Naive B cell (primary cell): ENCODE measurements at regions not wholly inside any gene's neighbourhood (a gene's known extent, or its start where the extent isn't known, plus 50 kb on each side); places are given as distances from the start of the nearest gene placed in this dataset.

Source experiments
- ATAC-seq, 2 donors: fragments of 150-1000 bp; cut with Tn5 transposase; 2 replicates each; pipeline ENCODE4 v1.10.0; 2021; ENCODE audit warnings: low read depth in 2 of 2, mild to moderate bottlenecking in 2 of 2, moderate library complexity in 2 of 2
- DNase-seq: peaks from one replicate; pipeline ENCODE4 v3.0.0; 2022
- H3K27ac Mint-ChIP-seq, 6 donors: one replicate each; pipeline ENCODE4 v1.8.0; 2020 to 2022; ENCODE audit warnings: mild to moderate bottlenecking in 6 of 6, mixed read lengths in 6 of 6, moderate library complexity in 5 of 6, inconsistent platforms in 2 of 6
- H3K27me3 Mint-ChIP-seq, 3 donors: one replicate each; pipeline ENCODE4 v1.8.0; 2021 to 2022; ENCODE audit warnings: mixed read lengths in 3 of 3, mild to moderate bottlenecking in 1 of 3
- H3K36me3 Mint-ChIP-seq, 2 donors: one replicate each; pipeline ENCODE4 v1.8.0; 2020 to 2022; ENCODE audit warnings: mixed read lengths in 2 of 2, inconsistent platforms in 1 of 2, mild to moderate bottlenecking in 1 of 2
- H3K4me1 Mint-ChIP-seq, 3 donors: one replicate each; pipeline ENCODE4 v1.8.0; 2020 to 2022; ENCODE audit warnings: mixed read lengths in 3 of 3, inconsistent platforms in 1 of 3, mild to moderate bottlenecking in 1 of 3, moderate library complexity in 1 of 3
- H3K4me3 Mint-ChIP-seq, 8 donors: one replicate each; pipeline ENCODE4 v1.8.0; 2020 to 2022; ENCODE audit warnings: mild to moderate bottlenecking in 8 of 8, mixed read lengths in 8 of 8, moderate library complexity in 8 of 8, inconsistent platforms in 2 of 8
- H3K9me3 Mint-ChIP-seq, 7 donors: one replicate each; pipeline ENCODE4 v1.8.0; 2020 to 2022; ENCODE audit warnings: mixed read lengths in 7 of 7, mild to moderate bottlenecking in 5 of 7, inconsistent platforms in 2 of 7, moderate library complexity in 1 of 7

DNA sequence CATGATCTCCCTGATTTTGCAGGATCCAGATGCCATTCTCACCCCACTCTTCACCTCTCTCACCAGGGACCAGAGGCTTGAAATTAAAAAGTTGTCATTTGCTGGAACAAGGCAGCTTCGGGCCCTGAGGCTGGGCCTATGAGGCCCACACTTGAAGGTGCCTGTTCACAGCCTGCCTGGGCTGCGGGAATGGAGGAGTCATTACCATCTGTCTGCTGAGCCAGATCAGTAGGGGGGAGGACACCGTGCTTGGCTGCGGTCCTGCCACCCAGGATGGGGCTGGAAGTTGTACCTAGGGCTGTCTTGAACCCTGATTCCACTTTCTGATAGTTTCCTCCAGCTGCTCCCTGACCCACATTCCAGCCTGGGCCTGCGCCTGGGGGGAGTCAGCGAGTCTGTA is 208.3 kb upstream of the N4BP1 start:
- H3K9me3 Mint-ChIP-seq: peaks cover 0 to 6% (median 2%) of the 10 kb centered on the region in 7 donors
- H3K27me3 Mint-ChIP-seq: peaks cover 9 to 13% (median 11%) of the 10 kb centered on the region in 3 donors
- ATAC-seq (no peak), DNase-seq (no peak)
- H3K4me1 Mint-ChIP-seq: no peaks in the 10 kb centered on the region
- no peak overlapping the region for H3K27ac Mint-ChIP-seq
- no peak overlapping the region for H3K4me3 Mint-ChIP-seq
- no peaks in the 10 kb centered on the region for H3K36me3 Mint-ChIP-seq

DNA sequence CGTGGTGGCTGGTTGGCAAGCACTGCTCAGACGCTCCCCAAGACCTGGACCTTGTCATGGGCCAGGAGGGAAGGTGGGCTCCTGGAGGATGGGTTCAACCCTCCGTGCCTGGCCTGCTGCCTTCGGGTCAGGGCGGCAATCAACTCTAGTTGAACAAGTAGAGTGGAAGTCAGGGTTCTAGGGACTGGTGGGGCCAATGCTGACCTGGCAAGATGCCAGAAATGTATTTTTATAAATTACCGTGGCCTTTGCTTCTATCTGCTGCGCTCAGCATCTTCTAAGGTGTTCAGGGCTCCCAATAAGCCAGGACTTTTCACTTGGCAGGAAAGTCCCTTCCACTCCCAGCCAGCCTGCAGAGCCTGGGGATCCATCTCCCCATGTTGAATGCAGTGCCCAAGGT is 207.1 kb upstream of the N4BP1 start:
- Mint-ChIP-seq H3K4me1 (no peaks in the 10 kb centered on the region), H3K27ac (no peak overlapping the region), H3K4me3 (no peak overlapping the region), H3K9me3 (peaks cover 0 to 6% (median 2%) of the 10 kb centered on the region in 7 donors), H3K27me3 (peaks cover 21 to 25% (median 22%) of the 10 kb centered on the region in 3 donors), H3K36me3 (peaks cover 0 to 6% of the 10 kb centered on the region in 2 donors)
- DNase-seq: no peak
- no peak for ATAC-seq

DNA sequence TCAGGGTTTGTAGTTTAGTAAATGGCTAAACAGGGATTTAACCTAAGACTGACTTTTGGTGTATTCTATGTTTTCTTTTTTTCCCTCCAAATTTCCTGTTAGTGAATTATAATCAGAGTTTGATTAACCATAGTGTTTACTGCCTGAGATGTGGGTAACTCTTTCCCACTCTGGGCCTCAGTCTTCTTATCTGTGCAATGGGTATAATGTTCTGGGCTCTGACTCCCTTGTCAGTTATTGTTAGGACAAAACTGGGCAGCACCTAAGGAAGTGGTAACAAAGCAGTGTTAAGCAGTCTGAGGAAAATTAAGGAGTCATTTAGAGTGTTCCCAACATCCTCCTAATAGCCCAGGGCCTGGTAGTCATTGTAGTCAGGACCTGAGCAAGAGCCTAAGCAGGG is 206.4 kb upstream of the N4BP1 start:
- no peak overlapping the region for H3K27ac Mint-ChIP-seq
- H3K4me1 Mint-ChIP-seq: peaks cover 0 to 4% (median 2%) of the 10 kb centered on the region in 3 donors
- no peak for DNase-seq
- H3K4me3 Mint-ChIP-seq: no peak overlapping the region
- H3K27me3 Mint-ChIP-seq: peaks cover 27 to 32% (median 29%) of the 10 kb centered on the region in 3 donors
- peaks cover 0 to 12% of the 10 kb centered on the region in 2 donors for H3K36me3 Mint-ChIP-seq
- no peak for ATAC-seq
- peaks cover 0 to 9% (median 6%) of the 10 kb centered on the region in 7 donors for H3K9me3 Mint-ChIP-seq

DNA sequence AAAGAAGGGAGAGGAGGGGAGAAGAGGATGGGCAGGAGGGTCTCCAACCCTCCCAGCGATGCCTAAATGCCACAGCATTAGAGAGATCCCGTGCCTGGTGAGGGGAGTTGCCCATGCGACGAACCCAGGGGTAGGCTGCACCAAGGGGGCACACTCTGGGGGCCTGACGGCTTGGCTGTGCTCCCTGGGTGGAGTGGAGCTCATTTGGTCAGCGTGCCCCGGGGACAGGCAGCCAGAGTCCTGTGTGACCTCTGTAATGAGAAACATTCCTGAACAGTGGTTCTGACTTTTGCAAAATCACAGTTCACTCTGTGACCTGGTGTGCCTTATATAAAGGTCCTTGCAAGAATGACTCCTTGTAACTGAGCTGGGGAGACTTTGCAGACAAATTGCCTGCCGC is 205.0 kb upstream of the N4BP1 start:
- no peak overlapping the region for H3K27ac Mint-ChIP-seq
- ATAC-seq (no peak), DNase-seq (no peak)
- no peak overlapping the region for H3K4me3 Mint-ChIP-seq
- H3K9me3 Mint-ChIP-seq: peaks cover 0 to 7% (median 5%) of the 10 kb centered on the region in 7 donors
- H3K27me3 Mint-ChIP-seq: peaks cover 31 to 40% (median 36%) of the 10 kb centered on the region in 3 donors
- peaks cover 0 to 16% of the 10 kb centered on the region in 2 donors for H3K36me3 Mint-ChIP-seq
- H3K4me1 Mint-ChIP-seq: peaks cover 0 to 6% (median 4%) of the 10 kb centered on the region in 3 donors

DNA sequence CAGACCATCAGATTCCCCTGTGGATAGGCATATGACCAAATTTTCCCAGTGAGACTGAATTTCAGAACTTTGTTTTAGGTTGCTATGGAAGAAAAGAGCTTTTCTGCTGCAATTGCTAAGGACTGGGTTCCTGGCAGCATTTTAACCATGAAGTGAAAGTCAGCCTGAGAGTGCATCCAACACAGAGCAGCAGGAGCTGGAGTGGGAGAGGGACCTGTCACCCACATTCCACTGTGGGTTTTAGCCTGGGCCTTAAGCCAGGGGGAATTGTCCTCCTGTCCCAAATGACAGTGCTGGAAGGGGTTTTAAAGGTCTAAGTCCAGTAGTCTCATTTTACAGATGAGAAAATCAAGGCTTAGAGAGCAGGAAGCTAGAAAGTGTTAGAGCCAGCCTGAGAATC is 203.5 kb upstream of the N4BP1 start:
- Mint-ChIP-seq H3K27ac (no peak overlapping the region), H3K9me3 (peaks cover 0 to 8% (median 5%) of the 10 kb centered on the region in 7 donors), H3K27me3 (peaks cover 41 to 44% (median 42%) of the 10 kb centered on the region in 3 donors), H3K4me1 (peaks cover 0 to 6% (median 4%) of the 10 kb centered on the region in 3 donors), H3K36me3 (peaks cover 0 to 16% of the 10 kb centered on the region in 2 donors), H3K4me3 (no peak overlapping the region)
- ATAC-seq: no peak
- DNase-seq: no peak

DNA sequence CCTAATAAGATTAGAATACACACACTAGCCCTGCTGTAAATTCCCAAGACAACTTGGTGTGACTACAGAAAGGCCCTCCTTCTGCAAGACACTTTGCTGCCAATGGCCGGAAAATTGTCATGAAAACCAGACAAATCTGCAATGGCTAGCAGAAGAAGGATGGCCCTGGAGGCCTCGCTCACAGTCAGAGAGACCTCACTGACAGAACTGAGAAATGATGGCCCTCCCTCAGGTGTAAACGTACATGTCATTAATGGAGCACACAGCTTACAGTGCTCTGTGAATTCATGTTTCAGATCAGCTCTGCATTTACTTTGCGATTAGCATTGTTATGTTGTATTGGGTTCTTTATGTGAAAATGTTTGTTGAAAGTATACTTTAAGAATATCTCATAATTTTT is 202.9 kb upstream of the N4BP1 start:
- ATAC-seq: no peak
- peaks cover 0 to 8% (median 5%) of the 10 kb centered on the region in 7 donors for H3K9me3 Mint-ChIP-seq
- H3K27ac Mint-ChIP-seq: no peak overlapping the region
- no peak overlapping the region for H3K4me3 Mint-ChIP-seq
- H3K27me3 Mint-ChIP-seq: peaks cover 41 to 44% (median 42%) of the 10 kb centered on the region in 3 donors
- DNase-seq: no peak
- peaks cover 0 to 16% of the 10 kb centered on the region in 2 donors for H3K36me3 Mint-ChIP-seq
- peaks cover 0 to 6% (median 4%) of the 10 kb centered on the region in 3 donors for H3K4me1 Mint-ChIP-seq

DNA sequence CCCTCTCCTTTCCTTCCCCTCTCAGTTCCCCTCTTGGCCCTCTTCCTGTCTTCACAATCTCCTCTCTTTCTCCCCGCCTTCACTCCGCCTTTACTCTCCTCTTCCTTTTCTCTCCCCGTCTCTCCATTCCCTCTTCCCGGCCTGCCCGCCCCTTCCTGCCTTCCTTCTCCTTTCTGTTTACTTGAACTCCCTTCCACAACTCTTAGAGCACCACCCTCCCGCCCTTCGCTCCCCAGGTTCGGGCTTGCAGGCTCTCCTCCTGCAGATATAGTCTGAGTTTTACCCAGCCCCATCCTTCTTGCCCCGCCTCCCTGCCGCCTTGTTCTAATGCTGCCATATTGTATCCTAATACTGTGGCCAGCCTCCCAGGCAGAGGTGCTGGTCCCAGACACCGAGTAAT is 201.5 kb upstream of the N4BP1 start:
- no peak overlapping the region for H3K4me3 Mint-ChIP-seq

DNA sequence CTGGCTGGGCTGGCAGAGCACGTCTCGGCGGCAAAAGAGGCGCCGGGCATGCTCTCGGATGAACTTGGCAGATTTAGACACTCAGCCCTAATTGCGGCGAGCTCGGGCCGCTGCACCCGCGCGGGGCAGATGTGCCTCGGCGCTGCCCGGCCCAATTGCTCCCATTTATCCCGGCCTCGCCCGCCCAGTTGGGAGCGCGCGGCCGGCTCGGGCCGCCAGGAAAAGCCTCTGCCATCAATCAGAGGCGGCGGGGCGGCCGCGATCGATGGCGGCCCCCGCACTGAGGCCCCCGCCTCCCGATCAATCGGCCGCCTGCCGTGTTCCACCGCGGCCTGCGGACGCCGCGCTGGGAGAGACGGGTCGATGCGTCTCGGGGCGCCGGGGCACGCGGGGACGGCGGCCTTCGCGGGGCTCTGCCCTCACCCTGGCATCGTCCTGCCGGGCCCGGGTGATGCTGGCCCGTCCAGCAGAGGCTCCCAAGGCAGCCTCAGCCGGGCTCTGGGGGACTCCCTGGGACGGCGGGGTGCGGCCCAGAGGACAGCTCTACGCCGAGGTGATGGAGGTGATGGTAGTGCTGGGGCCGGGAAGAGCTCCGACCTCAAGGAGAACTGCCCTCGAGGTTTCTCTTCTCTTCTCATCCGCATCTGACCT is 200.9 kb upstream of the N4BP1 start:
- peaks cover under 1 to 8% (median 5%) of the 10 kb centered on the region in 7 donors for H3K9me3 Mint-ChIP-seq
- ATAC-seq (no peak), DNase-seq (no peak)
- no peak overlapping the region for H3K27ac Mint-ChIP-seq
- peaks cover 0 to 6% (median 4%) of the 10 kb centered on the region in 3 donors for H3K4me1 Mint-ChIP-seq
- H3K4me3 Mint-ChIP-seq: no peak overlapping the region
- H3K36me3 Mint-ChIP-seq: peaks cover 0 to 16% of the 10 kb centered on the region in 2 donors
- H3K27me3 Mint-ChIP-seq: peaks cover 42 to 55% (median 44%) of the 10 kb centered on the region in 3 donors

More for the DNA sequence above, 201.5 kb upstream of the N4BP1 start:
- Mint-ChIP-seq H3K9me3 (peaks cover 0 to 8% (median 5%) of the 10 kb centered on the region in 7 donors), H3K27ac (no peak overlapping the region), H3K27me3 (peaks cover 44 to 51% (median 45%) of the 10 kb centered on the region in 3 donors), H3K4me1 (peaks cover 0 to 6% (median 4%) of the 10 kb centered on the region in 3 donors), H3K36me3 (peaks cover 0 to 16% of the 10 kb centered on the region in 2 donors)
- DNase-seq: no peak
- ATAC-seq: no peak

DNA sequence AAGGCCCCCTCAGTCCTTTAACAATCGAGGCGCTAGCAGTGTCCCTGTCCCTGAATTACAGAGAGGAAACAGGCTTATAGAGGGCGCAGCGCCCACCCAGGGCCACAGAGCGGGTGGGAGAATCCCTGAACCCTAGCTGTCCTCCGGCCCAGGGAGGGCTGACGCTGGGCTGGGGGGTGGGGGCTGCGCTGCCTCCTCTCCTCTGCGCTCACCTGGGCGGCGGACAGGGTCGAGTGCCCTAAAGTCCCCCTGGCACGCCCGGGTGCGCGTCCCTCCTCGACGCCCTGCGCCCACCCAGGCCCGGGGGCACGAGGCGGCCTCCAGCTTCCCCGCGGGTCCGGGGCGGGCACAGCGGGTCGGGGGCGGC is 200.4 kb upstream of the N4BP1 start:
- Mint-ChIP-seq H3K27ac (no peak overlapping the region), H3K9me3 (peaks cover 5 to 10% (median 8%) of the 10 kb centered on the region in 7 donors), H3K4me3 (no peak overlapping the region), H3K36me3 (peaks cover 0 to 16% of the 10 kb centered on the region in 2 donors), H3K4me1 (peaks cover 0 to 6% (median 4%) of the 10 kb centered on the region in 3 donors), H3K27me3 (peaks cover 44 to 60% (median 46%) of the 10 kb centered on the region in 3 donors)
- DNase-seq (no peak), ATAC-seq (no peak)

DNA sequence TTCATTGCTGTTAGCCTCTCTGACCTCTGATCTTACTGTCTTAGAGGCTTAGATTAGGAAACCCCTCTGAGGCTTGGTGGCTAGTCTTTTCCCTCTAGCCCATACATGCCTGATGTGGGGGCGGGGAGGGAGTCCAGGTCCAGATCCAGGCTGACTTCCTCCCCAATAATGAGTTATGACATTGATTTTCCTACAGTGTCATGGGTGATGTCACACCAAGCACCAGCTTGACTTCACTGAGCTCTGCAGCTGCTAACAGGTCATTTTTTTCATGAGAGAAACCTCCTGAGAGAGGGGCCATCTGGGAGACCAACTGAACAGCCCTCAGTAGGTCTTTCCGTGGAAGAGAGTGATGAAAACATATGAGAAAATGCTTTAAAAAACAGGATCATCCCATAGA is 180.2 kb upstream of the N4BP1 start:
- H3K4me3 Mint-ChIP-seq: no peak overlapping the region
- H3K36me3 Mint-ChIP-seq: no peaks in the 10 kb centered on the region
- peak overlapping the region in 1 of 6 donors; percentile 19 for H3K27ac Mint-ChIP-seq
- H3K27me3 Mint-ChIP-seq: peaks cover 0 to 15% (median 5%) of the 10 kb centered on the region in 3 donors
- no peak for ATAC-seq
- H3K9me3 Mint-ChIP-seq: peaks cover 1 to 9% (median 4%) of the 10 kb centered on the region in 7 donors
- no peak for DNase-seq
- no peaks in the 10 kb centered on the region for H3K4me1 Mint-ChIP-seq

DNA sequence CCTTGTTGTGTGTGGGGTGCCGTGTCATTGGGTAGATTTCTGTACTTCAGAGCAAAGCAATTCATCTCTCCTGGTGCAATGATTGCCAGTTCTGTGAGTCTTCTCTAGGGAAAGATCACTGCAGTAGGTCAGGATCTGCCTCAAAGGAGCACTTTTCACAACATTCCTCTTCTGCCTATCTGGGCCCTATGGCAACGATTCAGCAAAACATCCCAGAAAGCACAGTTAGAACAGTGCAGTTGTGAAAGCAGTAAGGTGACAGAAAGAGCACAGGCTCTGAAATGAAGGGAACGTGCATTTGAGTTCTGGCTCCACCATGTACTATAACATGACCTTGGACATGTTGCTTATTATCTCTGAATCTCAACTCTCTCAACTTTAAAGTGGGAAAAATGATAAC is 178.5 kb upstream of the N4BP1 start:
- Mint-ChIP-seq H3K27me3 (peaks cover 0 to 10% (median 0%) of the 10 kb centered on the region in 3 donors), H3K9me3 (peaks cover 3 to 13% (median 3%) of the 10 kb centered on the region in 7 donors), H3K4me1 (no peaks in the 10 kb centered on the region), H3K27ac (no peak overlapping the region), H3K36me3 (no peaks in the 10 kb centered on the region), H3K4me3 (no peak overlapping the region)
- ATAC-seq (no peak), DNase-seq (no peak)

DNA sequence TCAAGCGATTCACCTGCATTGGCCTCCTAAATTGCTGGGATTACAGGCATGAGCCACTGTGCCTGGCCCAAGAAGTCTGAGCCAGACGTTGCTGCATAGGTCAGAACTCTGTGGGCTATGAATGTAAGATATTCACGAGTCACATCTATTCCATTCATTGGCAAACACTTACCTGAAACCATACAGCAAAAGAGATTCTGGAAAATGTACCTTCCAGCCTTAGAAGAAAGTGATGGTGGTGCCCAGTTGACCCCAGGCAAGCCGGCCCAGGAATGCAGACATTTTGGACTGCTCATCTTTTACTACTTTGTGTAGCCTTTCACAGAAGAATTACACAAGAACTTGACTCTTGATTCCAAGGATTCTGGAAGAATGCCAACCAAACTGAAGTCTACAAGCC is 135.6 kb upstream of the N4BP1 start:
- H3K9me3 Mint-ChIP-seq: peaks cover 0 to 25% (median 7%) of the 10 kb centered on the region in 7 donors
- no peaks in the 10 kb centered on the region for H3K36me3 Mint-ChIP-seq
- H3K4me1 Mint-ChIP-seq: no peaks in the 10 kb centered on the region
- no peaks in the 10 kb centered on the region for H3K27me3 Mint-ChIP-seq
- no peak overlapping the region for H3K27ac Mint-ChIP-seq
- no peak for DNase-seq
- ATAC-seq: no peak
- no peak overlapping the region for H3K4me3 Mint-ChIP-seq

DNA sequence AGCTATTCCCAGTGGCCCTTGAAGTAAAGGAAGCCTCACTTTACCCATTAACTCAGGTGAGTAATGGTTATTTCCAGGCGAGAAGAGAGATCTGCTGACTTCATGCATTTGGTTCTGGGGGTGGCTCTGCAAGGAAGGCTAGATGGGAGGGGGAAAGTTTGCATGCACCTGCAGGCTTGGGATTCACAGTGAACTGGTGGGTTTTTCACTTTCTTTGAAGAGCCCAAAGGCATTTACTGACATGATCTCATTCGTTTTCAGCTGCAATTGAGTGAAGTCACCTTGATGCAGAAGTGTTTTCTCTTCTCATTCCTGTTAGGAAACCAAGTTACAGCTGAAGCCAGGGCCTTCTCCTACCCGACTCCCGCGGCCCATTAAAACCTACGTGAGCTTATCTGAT is 131.0 kb upstream of the N4BP1 start:
- ATAC-seq (no peak), DNase-seq (no peak)
- no peak overlapping the region for H3K4me3 Mint-ChIP-seq
- peaks cover 0 to 3% (median 0%) of the 10 kb centered on the region in 3 donors for H3K27me3 Mint-ChIP-seq
- no peaks in the 10 kb centered on the region for H3K36me3 Mint-ChIP-seq
- no peaks in the 10 kb centered on the region for H3K4me1 Mint-ChIP-seq
- H3K9me3 Mint-ChIP-seq: peaks cover 0 to 17% (median 5%) of the 10 kb centered on the region in 7 donors
- H3K27ac Mint-ChIP-seq: no peak overlapping the region

DNA sequence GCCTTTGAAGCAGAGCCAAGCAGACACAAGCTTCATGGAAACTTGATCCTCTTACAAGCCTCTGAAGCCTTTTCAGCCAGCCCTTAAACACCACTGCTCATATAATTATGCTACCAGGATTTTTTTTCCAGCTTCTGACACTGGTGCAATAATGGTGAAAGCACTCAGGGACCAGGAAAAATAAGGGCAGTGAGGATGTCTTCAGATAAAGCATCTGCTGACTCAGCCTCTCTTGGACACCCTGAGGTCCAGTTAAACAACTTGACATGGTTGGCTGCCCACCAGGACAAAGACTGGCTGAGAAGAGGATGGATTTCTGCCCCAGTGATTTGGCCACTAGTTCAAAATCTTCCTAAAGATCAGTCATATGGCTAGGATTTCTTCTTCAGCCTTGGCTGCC is 124.2 kb upstream of the N4BP1 start:
- Mint-ChIP-seq H3K27me3 (peaks cover 0 to 3% (median 0%) of the 10 kb centered on the region in 3 donors), H3K27ac (no peak overlapping the region), H3K4me1 (no peaks in the 10 kb centered on the region), H3K9me3 (peaks cover 0 to 2% (median 0%) of the 10 kb centered on the region in 7 donors), H3K4me3 (no peak overlapping the region), H3K36me3 (no peaks in the 10 kb centered on the region)
- DNase-seq (no peak), ATAC-seq (no peak)
